Neural progenitor cell (in vitro differentiated cells): ENCODE measurements at regions not wholly inside any gene's neighbourhood (a gene's known extent, or its start where the extent isn't known, plus 50 kb on each side); places are given as distances from the start of the nearest gene placed in this dataset.

ENCODE experiments used
- DNase-seq: peaks from one replicate; pipeline ENCODE4 v3.0.0-alpha.2; 2016; ENCODE audit warnings: low spot score
- H2AFZ ChIP-seq: fragments of 200-600 bp; sonication (generic); replicated peaks from 2 replicates; pipeline ENCODE4 v1.6.1; 2016; ENCODE audit warnings: antibody characterized with exemption
- H3F3A ChIP-seq: fragments of 200-600 bp; sonication (generic); 2 replicates; pipeline ENCODE4 v1.6.1; 2016; ENCODE audit warnings: antibody characterized with exemption, low read depth
- H3K27ac ChIP-seq: fragments of 200-600 bp; sonication (generic); 2 replicates; pipeline ENCODE4 v1.5.1; 2016; ENCODE audit warnings: mild to moderate bottlenecking
- H3K27me3 ChIP-seq: fragments of 200-600 bp; sonication (generic); 2 replicates; pipeline ENCODE4 v1.6.1; 2016; ENCODE audit warnings: mild to moderate bottlenecking, moderate library complexity
- H3K36me3 ChIP-seq: fragments of 200-600 bp; sonication (generic); 2 replicates; pipeline ENCODE4 v1.5.1; 2016
- H3K4me1 ChIP-seq: fragments of 200-600 bp; sonication (generic); 2 replicates; pipeline ENCODE4 v1.6.1; 2016; ENCODE audit warnings: mixed run types
- H3K4me2 ChIP-seq: fragments of 200-600 bp; sonication (generic); 2 replicates; pipeline ENCODE4 v1.6.1; 2016
- H3K4me3 ChIP-seq: fragments of 200-600 bp; sonication (generic); 2 replicates; pipeline ENCODE4 v1.5.1; 2016
- H3K79me2 ChIP-seq: fragments of 200-600 bp; sonication (generic); 2 replicates; pipeline ENCODE4 v1.6.1; 2016; ENCODE audit warnings: low read depth
- H3K9ac ChIP-seq: fragments of 200-600 bp; sonication (generic); 2 replicates; pipeline ENCODE4 v1.6.1; 2016
- H3K9me3 ChIP-seq: fragments of 200-600 bp; sonication (generic); 2 replicates; pipeline ENCODE4 v1.5.1; 2016; ENCODE audit warnings: low read depth
- H4K20me1 ChIP-seq: fragments of 200-600 bp; sonication (generic); 2 replicates; pipeline ENCODE4 v1.6.1; 2016; ENCODE audit warnings: low read depth
- H3K27ac Mint-ChIP-seq: 3 replicates; pipeline ENCODE4 v1.8.0; 2021; ENCODE audit warnings: mixed read lengths
- H3K27me3 Mint-ChIP-seq: 2 replicates; pipeline ENCODE4 v1.8.0; 2022; ENCODE audit warnings: low read depth, mild to moderate bottlenecking, inconsistent platforms, moderate library complexity, mixed read lengths; ENCODE audit not compliant: insufficient read depth
- H3K36me3 Mint-ChIP-seq: 3 replicates; pipeline ENCODE4 v1.8.0; 2021; ENCODE audit warnings: mixed read lengths
- H3K4me1 Mint-ChIP-seq: 3 replicates; pipeline ENCODE4 v1.8.0; 2021; ENCODE audit warnings: mixed read lengths
- H3K4me3 Mint-ChIP-seq: 3 replicates; pipeline ENCODE4 v1.8.0; 2021; ENCODE audit warnings: mild to moderate bottlenecking, moderate library complexity, mixed read lengths
- H3K9me3 Mint-ChIP-seq: 3 replicates; pipeline ENCODE4 v1.8.0; 2020; ENCODE audit warnings: mixed read lengths
- EZH2 ChIP-seq: fragments of 200-600 bp; sonication (generic); IDR thresholded peaks from 2 replicates; pipeline ENCODE4 v1.6.1; 2017; ENCODE audit warnings: antibody characterized with exemption, mild to moderate bottlenecking, moderate library complexity
- EZH2phosphoT487 ChIP-seq: fragments of 200-600 bp; sonication (generic); IDR thresholded peaks from 2 replicates; pipeline ENCODE4 v1.6.1; 2017; ENCODE audit warnings: antibody characterized with exemption
- TF ChIP-seq, protein P1 (sequence below): fragments of 200-600 bp; sonication (generic); IDR thresholded peaks from 2 replicates; pipeline ENCODE4 v1.5.1; 2017; ENCODE audit warnings: antibody characterized with exemption, mild to moderate bottlenecking

DNA sequence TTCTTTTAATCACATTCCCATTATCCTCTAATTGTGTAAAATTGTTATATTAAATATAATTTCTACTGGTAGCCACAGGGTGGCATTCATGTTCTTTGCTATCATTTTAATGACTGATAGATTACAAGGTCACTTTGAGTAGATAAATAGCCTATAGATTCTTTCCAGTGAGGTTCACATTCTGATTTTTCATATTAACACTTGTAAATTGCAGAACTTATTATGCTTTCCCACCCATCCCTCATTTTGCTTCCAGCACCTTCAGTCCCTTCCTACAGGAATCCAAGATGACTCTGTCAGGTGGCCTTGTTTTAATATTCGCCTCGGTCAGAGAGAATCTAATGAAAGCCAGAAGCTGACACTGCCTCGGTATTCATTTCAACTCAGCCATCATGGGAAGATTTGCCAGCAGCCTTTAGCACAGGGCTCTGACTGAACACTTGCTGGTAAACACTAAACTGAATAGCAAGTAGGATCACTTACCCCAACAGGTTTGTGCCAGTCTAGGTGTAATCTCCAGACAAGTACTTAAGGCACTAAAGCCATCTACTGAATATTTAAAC lies 101.2 kb upstream of the FSHR start:
- Mint-ChIP-seq H3K9me3 (no peaks in the 10 kb centered on the region), H3K27me3 (peaks cover 2% of the 10 kb centered on the region), H3K4me3 (no peak overlapping the region), H3K4me1 (no peaks in the 10 kb centered on the region), H3K36me3 (no peaks in the 10 kb centered on the region), H3K27ac (no peak overlapping the region)
- Histone ChIP-seq H3K4me1 (no peaks in the 10 kb centered on the region), H3K36me3 (no peaks in the 10 kb centered on the region), H3K4me3 (no peak overlapping the region), H3K4me2 (no peak overlapping the region), H3K27me3 (no peaks in the 10 kb centered on the region), H3F3A (no peaks in the 10 kb centered on the region), H3K9me3 (no peaks in the 10 kb centered on the region), H3K79me2 (no peaks in the 10 kb centered on the region), H2AFZ (peak overlapping the region; percentile 17), H3K27ac (no peak overlapping the region), H4K20me1 (no peaks in the 10 kb centered on the region), H3K9ac (no peak overlapping the region)
- DNase-seq, result no peak
- no peak for TF ChIP-seq EZH2

DNA sequence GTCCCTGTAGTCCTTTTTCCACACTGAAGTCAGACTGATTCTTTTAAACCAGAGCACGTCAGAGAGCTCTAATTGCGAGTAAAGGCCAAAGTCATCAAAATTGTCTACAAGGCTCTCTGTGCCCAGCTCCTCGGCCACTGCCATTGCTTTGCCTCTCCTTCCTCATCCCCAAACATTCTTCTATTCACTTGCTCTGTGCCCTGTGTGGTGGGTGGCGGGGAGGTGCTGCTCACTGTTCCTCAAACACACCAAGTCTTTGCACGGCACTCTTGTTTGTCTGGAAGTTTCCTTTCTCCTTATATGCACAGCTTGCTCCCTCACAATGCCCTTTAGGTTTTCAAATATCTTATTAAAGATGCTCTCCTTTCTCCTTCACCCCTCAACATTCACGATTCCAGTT lies 100.1 kb upstream of the FSHR start:
- Histone ChIP-seq H3K9ac (no peak overlapping the region), H2AFZ (no peak overlapping the region), H3K79me2 (no peaks in the 10 kb centered on the region), H3K9me3 (no peaks in the 10 kb centered on the region), H3K27me3 (no peaks in the 10 kb centered on the region), H3K27ac (no peak overlapping the region), H3K4me2 (no peak overlapping the region), H3K4me3 (no peak overlapping the region), H3F3A (no peaks in the 10 kb centered on the region), H3K4me1 (no peaks in the 10 kb centered on the region), H4K20me1 (no peaks in the 10 kb centered on the region), H3K36me3 (no peaks in the 10 kb centered on the region)
- peaks cover 2% of the 10 kb centered on the region for H3K27me3 Mint-ChIP-seq
- H3K27ac Mint-ChIP-seq, result no peak overlapping the region
- H3K36me3 Mint-ChIP-seq, result no peaks in the 10 kb centered on the region
- DNase-seq, result no peak
- TF ChIP-seq EZH2phosphoT487 (no peak), EZH2 (no peak)
- TF ChIP-seq, protein P1, sequence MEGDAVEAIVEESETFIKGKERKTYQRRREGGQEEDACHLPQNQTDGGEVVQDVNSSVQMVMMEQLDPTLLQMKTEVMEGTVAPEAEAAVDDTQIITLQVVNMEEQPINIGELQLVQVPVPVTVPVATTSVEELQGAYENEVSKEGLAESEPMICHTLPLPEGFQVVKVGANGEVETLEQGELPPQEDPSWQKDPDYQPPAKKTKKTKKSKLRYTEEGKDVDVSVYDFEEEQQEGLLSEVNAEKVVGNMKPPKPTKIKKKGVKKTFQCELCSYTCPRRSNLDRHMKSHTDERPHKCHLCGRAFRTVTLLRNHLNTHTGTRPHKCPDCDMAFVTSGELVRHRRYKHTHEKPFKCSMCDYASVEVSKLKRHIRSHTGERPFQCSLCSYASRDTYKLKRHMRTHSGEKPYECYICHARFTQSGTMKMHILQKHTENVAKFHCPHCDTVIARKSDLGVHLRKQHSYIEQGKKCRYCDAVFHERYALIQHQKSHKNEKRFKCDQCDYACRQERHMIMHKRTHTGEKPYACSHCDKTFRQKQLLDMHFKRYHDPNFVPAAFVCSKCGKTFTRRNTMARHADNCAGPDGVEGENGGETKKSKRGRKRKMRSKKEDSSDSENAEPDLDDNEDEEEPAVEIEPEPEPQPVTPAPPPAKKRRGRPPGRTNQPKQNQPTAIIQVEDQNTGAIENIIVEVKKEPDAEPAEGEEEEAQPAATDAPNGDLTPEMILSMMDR, result no peak
- no peak overlapping the region for H3K4me3 Mint-ChIP-seq
- no peaks in the 10 kb centered on the region for H3K9me3 Mint-ChIP-seq
- H3K4me1 Mint-ChIP-seq, result no peaks in the 10 kb centered on the region

DNA sequence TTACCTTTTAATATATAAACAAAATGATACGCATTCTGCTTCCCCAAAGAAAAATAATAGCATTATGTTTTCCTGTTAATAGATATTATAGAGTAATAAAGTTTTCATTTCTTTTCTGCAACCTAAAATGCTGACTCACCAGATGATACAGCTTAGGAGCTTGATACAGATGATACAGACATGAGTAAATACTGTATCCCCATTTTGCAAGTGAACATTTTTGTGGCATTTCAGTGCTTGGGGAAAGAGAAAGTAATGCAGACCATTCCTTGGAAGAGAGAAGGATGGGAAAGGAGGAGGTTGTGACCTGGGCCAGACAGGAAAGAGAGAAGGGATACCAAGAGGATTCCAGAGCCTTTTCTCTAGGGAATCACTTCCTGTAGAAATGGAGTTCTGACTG lies 97.5 kb upstream of the FSHR start:
- Histone ChIP-seq H3K4me3 (no peak overlapping the region), H3K36me3 (no peaks in the 10 kb centered on the region), H3K9me3 (no peaks in the 10 kb centered on the region), H3K27me3 (no peaks in the 10 kb centered on the region), H3F3A (no peaks in the 10 kb centered on the region), H3K4me2 (no peak overlapping the region), H3K79me2 (no peaks in the 10 kb centered on the region), H3K9ac (no peak overlapping the region), H3K27ac (no peak overlapping the region), H2AFZ (no peak overlapping the region), H3K4me1 (no peaks in the 10 kb centered on the region), H4K20me1 (no peaks in the 10 kb centered on the region)
- H3K27me3 Mint-ChIP-seq, result peaks cover 2% of the 10 kb centered on the region
- H3K4me3 Mint-ChIP-seq, result no peak overlapping the region
- H3K36me3 Mint-ChIP-seq, result no peaks in the 10 kb centered on the region
- no peak for DNase-seq
- peaks cover 6% of the 10 kb centered on the region for H3K9me3 Mint-ChIP-seq
- no peaks in the 10 kb centered on the region for H3K4me1 Mint-ChIP-seq
- H3K27ac Mint-ChIP-seq, result no peak overlapping the region
- TF ChIP-seq EZH2phosphoT487 (no peak), EZH2 (no peak)
- TF ChIP-seq, protein P1, result no peak

DNA sequence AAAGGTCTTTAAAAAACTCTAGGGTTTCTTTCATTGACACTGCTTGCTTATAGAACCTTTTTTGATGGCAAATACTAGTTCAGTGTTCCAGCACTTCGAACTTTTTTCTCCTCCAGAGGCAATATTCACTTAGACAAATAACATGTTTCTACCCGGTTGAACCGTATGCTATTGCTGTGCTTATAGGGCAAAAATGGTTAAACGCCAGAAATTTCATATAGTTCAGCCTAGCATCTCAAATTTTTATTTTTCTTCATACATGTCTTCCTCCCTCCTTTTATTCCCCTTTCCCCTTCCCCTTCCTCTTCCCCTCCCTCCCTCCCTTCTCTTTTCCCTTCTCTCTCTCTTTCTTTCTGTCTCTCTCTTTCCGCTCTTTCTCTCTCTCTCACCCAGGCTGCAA lies 96.9 kb upstream of the FSHR start:
- Histone ChIP-seq H3K36me3 (no peaks in the 10 kb centered on the region), H3K9me3 (no peaks in the 10 kb centered on the region), H4K20me1 (no peaks in the 10 kb centered on the region), H2AFZ (no peak overlapping the region), H3K27ac (no peak overlapping the region), H3K79me2 (no peaks in the 10 kb centered on the region), H3K4me1 (no peaks in the 10 kb centered on the region), H3F3A (no peaks in the 10 kb centered on the region), H3K9ac (no peak overlapping the region), H3K4me3 (no peak overlapping the region), H3K4me2 (no peak overlapping the region), H3K27me3 (no peaks in the 10 kb centered on the region)
- H3K27me3 Mint-ChIP-seq, result peaks cover 2% of the 10 kb centered on the region
- H3K4me1 Mint-ChIP-seq, result no peaks in the 10 kb centered on the region
- peaks cover 9% of the 10 kb centered on the region for H3K9me3 Mint-ChIP-seq
- TF ChIP-seq EZH2, result no peak
- TF ChIP-seq, protein P1, result no peak
- no peak for TF ChIP-seq EZH2phosphoT487
- H3K27ac Mint-ChIP-seq, result no peak overlapping the region
- H3K36me3 Mint-ChIP-seq, result no peaks in the 10 kb centered on the region
- no peak for DNase-seq
- H3K4me3 Mint-ChIP-seq, result no peak overlapping the region
